GM23338 (cell line): ENCODE measurements at regions not wholly inside any gene's neighbourhood (a gene's known extent, or its start where the extent isn't known, plus 50 kb on each side); places are given as distances from the start of the nearest gene placed in this dataset.

Source experiments
- ATAC-seq: fragments of 200-7000 bp; cut with Tn5 transposase; 3 replicates; pipeline ENCODE4 v1.9.1; 2020
- DNase-seq: peaks from one replicate; pipeline ENCODE4 v3.0.0-alpha.2; 2015; ENCODE audit warnings: low spot score
- H2AFZ ChIP-seq: fragments of 200-600 bp; sonication (generic); 2 replicates; pipeline ENCODE4 v1.8.0; 2016; ENCODE audit warnings: antibody characterized with exemption, mild to moderate bottlenecking, moderate library complexity
- H3F3A ChIP-seq: fragments of 200-600 bp; sonication (generic); replicated peaks from 2 replicates; pipeline ENCODE4 v1.8.0; 2017; ENCODE audit warnings: antibody characterized with exemption, mixed run types, low read depth
- H3K27ac ChIP-seq: fragments of 200-600 bp; sonication (generic); 2 replicates; pipeline ENCODE4 v1.6.1; 2016; ENCODE audit warnings: low read depth
- H3K27me3 ChIP-seq: fragments of 200-600 bp; sonication (generic); 2 replicates; pipeline ENCODE4 v1.8.0; 2016; ENCODE audit warnings: mild to moderate bottlenecking, mixed run types, moderate library complexity; ENCODE audit not compliant: insufficient read depth
- H3K36me3 ChIP-seq: fragments of 200-600 bp; sonication (generic); 2 replicates; pipeline ENCODE4 v1.8.0; 2016; ENCODE audit warnings: mild to moderate bottlenecking; ENCODE audit not compliant: insufficient read depth
- H3K4me1 ChIP-seq: fragments of 200-600 bp; sonication (generic); 2 replicates; pipeline ENCODE4 v1.8.0; 2016; ENCODE audit warnings: mild to moderate bottlenecking, moderate library complexity; ENCODE audit not compliant: insufficient read depth
- H3K4me2 ChIP-seq: fragments of 200-600 bp; sonication (generic); 2 replicates; pipeline ENCODE4 v1.7.1; 2017; ENCODE audit warnings: mixed run types
- H3K4me3 ChIP-seq: fragments of 200-600 bp; sonication (generic); 2 replicates; pipeline ENCODE4 v1.6.1; 2016; ENCODE audit warnings: mixed run types
- H3K79me2 ChIP-seq: fragments of 200-600 bp; sonication (generic); replicated peaks from 2 replicates; pipeline ENCODE4 v1.8.0; 2017; ENCODE audit warnings: mild to moderate bottlenecking; ENCODE audit not compliant: insufficient read depth
- H3K9me2 ChIP-seq: fragments of 200-600 bp; sonication (generic); 2 replicates; pipeline ENCODE4 v1.8.0; 2017; ENCODE audit not compliant: insufficient read depth
- H4K20me1 ChIP-seq: fragments of 200-600 bp; sonication (generic); replicated peaks from 2 replicates; pipeline ENCODE4 v1.8.0; 2017; ENCODE audit warnings: mild to moderate bottlenecking; ENCODE audit not compliant: insufficient read depth
- H3K27ac Mint-ChIP-seq: 2 replicates; pipeline ENCODE4 v1.8.0; 2020; ENCODE audit warnings: inconsistent platforms, mild to moderate bottlenecking, moderate library complexity, mixed read lengths
- H3K27me3 Mint-ChIP-seq: 3 replicates; pipeline ENCODE4 v1.8.0; 2022; ENCODE audit warnings: low read depth, mild to moderate bottlenecking, moderate library complexity, mixed read lengths, inconsistent platforms; ENCODE audit not compliant: insufficient read depth, poor library complexity
- H3K36me3 Mint-ChIP-seq: 3 replicates; pipeline ENCODE4 v1.8.0; 2021; ENCODE audit warnings: low read depth, mild to moderate bottlenecking, inconsistent platforms, moderate library complexity, mixed read lengths
- H3K4me1 Mint-ChIP-seq: 3 replicates; pipeline ENCODE4 v1.8.0; 2020; ENCODE audit warnings: mild to moderate bottlenecking, inconsistent platforms, mixed read lengths
- H3K4me3 Mint-ChIP-seq: 3 replicates; pipeline ENCODE4 v1.8.0; 2021; ENCODE audit warnings: moderate library complexity, mild to moderate bottlenecking, inconsistent platforms, mixed read lengths
- H3K9me3 Mint-ChIP-seq: 3 replicates; pipeline ENCODE4 v1.8.0; 2020; ENCODE audit warnings: moderate library complexity, mild to moderate bottlenecking, inconsistent platforms, mixed read lengths
- CTCF ChIP-seq, 2 experiments: fragments of 200-600 bp in 1 of 2; sonication (generic) in 1 of 2; conservative IDR thresholded peaks; 2 replicates each; pipeline versions ENCODE4 v1.5.1 to v1.6.1; 2016 to 2017; ENCODE audit warnings: antibody characterized with exemption in 2 of 2, low read depth in 2 of 2, mild to moderate bottlenecking in 2 of 2, moderate library complexity in 1 of 2
- ETS1 ChIP-seq: IDR thresholded peaks from 2 replicates; pipeline ENCODE4 v1.6.1; 2016; ENCODE audit warnings: antibody characterized with exemption
- EZH2 ChIP-seq: fragments of 200-600 bp; sonication (generic); IDR thresholded peaks from one replicate; pipeline ENCODE4 v1.8.0; 2017; ENCODE audit warnings: antibody characterized with exemption, mild to moderate bottlenecking, low read depth; ENCODE audit not compliant: unreplicated experiment
- EZH2phosphoT487 ChIP-seq: fragments of 200-600 bp; sonication (generic); IDR thresholded peaks from one replicate; pipeline ENCODE4 v1.8.1; 2018; ENCODE audit warnings: antibody characterized with exemption; ENCODE audit not compliant: unreplicated experiment
- NANOG ChIP-seq: IDR thresholded peaks from 2 replicates; pipeline ENCODE4 v1.6.1; 2016; ENCODE audit warnings: antibody characterized with exemption, borderline replicate concordance
- REST ChIP-seq: IDR thresholded peaks from one replicate; pipeline ENCODE4 v1.6.1; 2018; ENCODE audit warnings: antibody characterized with exemption; ENCODE audit not compliant: unreplicated experiment
- STAT1 ChIP-seq: IDR thresholded peaks from one replicate; pipeline ENCODE4 v1.6.1; 2016; ENCODE audit warnings: antibody characterized with exemption; ENCODE audit not compliant: unreplicated experiment
- ZNF331 ChIP-seq: fragments of 250-450 bp; sonication (Bioruptor Pico); IDR thresholded peaks from 2 replicates; pipeline ENCODE4 v1.5.0; 2020; ENCODE audit warnings: low read depth, mild to moderate bottlenecking, moderate library complexity

GRCh38 chr2:236342951-236343350 lies 78.7 kb upstream of the ASB18 start:
- H3K27me3 Mint-ChIP-seq = peaks cover 19% of the 10 kb centered on the region
- H3K9me3 Mint-ChIP-seq = peaks cover 4% of the 10 kb centered on the region; the same call in 1 of the 3 replicates
- Histone ChIP-seq H2AFZ (no peak overlapping the region), H4K20me1 (no peaks in the 10 kb centered on the region), H3K36me3 (no peaks in the 10 kb centered on the region), H3K27me3 (no peaks in the 10 kb centered on the region), H3K9me2 (no peaks in the 10 kb centered on the region), H3K4me2 (no peak overlapping the region), H3K4me1 (peaks cover 4% of the 10 kb centered on the region; the same call in 1 of the 2 replicates), H3K4me3 (no peak overlapping the region), H3F3A (no peaks in the 10 kb centered on the region), H3K79me2 (no peaks in the 10 kb centered on the region), H3K27ac (no peak overlapping the region)
- ATAC-seq (no peak), DNase-seq (no peak)
- H3K27ac Mint-ChIP-seq = no peak overlapping the region
- H3K36me3 Mint-ChIP-seq = peaks cover 7% of the 10 kb centered on the region; the same call in 1 of the 3 replicates
- H3K4me1 Mint-ChIP-seq = peaks cover 22% of the 10 kb centered on the region
- H3K4me3 Mint-ChIP-seq = no peak overlapping the region
- TF ChIP-seq NANOG = no peak
- no peak for TF ChIP-seq REST
- no peak for TF ChIP-seq EZH2phosphoT487
- no peak for TF ChIP-seq ETS1
- TF ChIP-seq EZH2 = no peak
- TF ChIP-seq CTCF (conservative IDR thresholded peaks at IDR 0.05; ENCODE audit: low read depth in 2 of 2) = no peak
- TF ChIP-seq STAT1 = no peak
- TF ChIP-seq ZNF331 (CRISPR knock-in tag) = no peak
